OCI-LY7 (cell line): ENCODE measurements at regions not wholly inside any gene's neighbourhood (a gene's known extent, or its start where the extent isn't known, plus 50 kb on each side); places are given as distances from the start of the nearest gene placed in this dataset.

Source experiments
- BruUV-seq: library from RNA; stranded (reverse); fragments of 400-500 nt; replicated peaks from 2 replicates; lab custom pipeline; 2021; lab: Mats Ljungman, UMichigan
- CTCF ChIA-PET: fragments of 300-600 bp; sonication (Branson Sonifier 250); formaldehyde crosslinking; loops from one replicate; lab custom pipeline; 2022; ENCODE audit warnings: antibody characterized with exemption; ENCODE audit not compliant: unreplicated experiment; lab: Charles Lee
- POLR2A ChIA-PET: fragments of 300-600 bp; sonication (Branson Sonifier 250); formaldehyde crosslinking; loops from one replicate; lab custom pipeline; 2022; ENCODE audit warnings: antibody characterized with exemption; lab: Charles Lee
- DNase-seq: peaks from one replicate; pipeline ENCODE4 v3.0.0-alpha.2; 2015; ENCODE audit warnings: low spot score
- H2AFZ ChIP-seq: fragments of 200-600 bp; sonication (generic), shearing (Covaris generic); 2 replicates; pipeline ENCODE4 v1.6.1; 2014; ENCODE audit warnings: mild to moderate bottlenecking, antibody characterized with exemption, low read length, moderate library complexity
- H3K27ac ChIP-seq: fragments of 200-600 bp; sonication (generic); 2 replicates; pipeline ENCODE4 v1.5.1; 2014; ENCODE audit warnings: mixed run types, low read depth, mild to moderate bottlenecking, moderate library complexity, low read length, inconsistent platforms; ENCODE audit not compliant: poor library complexity, severe bottlenecking
- H3K36me3 ChIP-seq: fragments of 200-600 bp; sonication (generic); 2 replicates; pipeline ENCODE4 v1.6.1; 2014; ENCODE audit warnings: mild to moderate bottlenecking, antibody characterized with exemption, low read length, moderate library complexity, mixed read lengths; ENCODE audit not compliant: insufficient read depth
- H3K4me1 ChIP-seq: fragments of 200-600 bp; sonication (generic); 2 replicates; pipeline ENCODE4 v1.5.1; 2014; ENCODE audit warnings: mild to moderate bottlenecking, low read length; ENCODE audit not compliant: insufficient read depth, poor library complexity, severe bottlenecking
- H3K4me2 ChIP-seq: fragments of 200-600 bp; sonication (generic); 2 replicates; pipeline ENCODE4 v1.6.1; 2014; ENCODE audit warnings: mild to moderate bottlenecking, low read length
- H3K4me3 ChIP-seq: fragments of 200-600 bp; sonication (generic); 2 replicates; pipeline ENCODE4 v1.5.1; 2014; ENCODE audit warnings: mild to moderate bottlenecking, low read depth, low read length; ENCODE audit not compliant: poor library complexity, severe bottlenecking
- H3K79me2 ChIP-seq: fragments of 200-600 bp; sonication (generic); 2 replicates; pipeline ENCODE4 v1.6.1; 2016; ENCODE audit warnings: low read depth, mild to moderate bottlenecking, low read length, moderate library complexity, mixed read lengths; ENCODE audit not compliant: insufficient read depth
- H3K9me2 ChIP-seq: fragments of 200-600 bp; sonication (generic); 2 replicates; pipeline ENCODE4 v1.6.1; 2016; ENCODE audit warnings: mild to moderate bottlenecking, low read length, mixed read lengths; ENCODE audit not compliant: insufficient read depth
- H3K9me3 ChIP-seq: fragments of 200-600 bp; sonication (generic); 2 replicates; pipeline ENCODE4 v1.6.1; 2014; ENCODE audit warnings: mild to moderate bottlenecking, mixed run types, low read length, mixed read lengths
- H4K20me1 ChIP-seq: fragments of 200-600 bp; sonication (generic); 2 replicates; pipeline ENCODE4 v1.6.1; 2014; ENCODE audit warnings: mild to moderate bottlenecking, antibody characterized with exemption, low read length, moderate library complexity, mixed read lengths; ENCODE audit not compliant: insufficient read depth
- CTCF ChIP-seq: fragments of 200-600 bp; sonication (generic); conservative IDR thresholded peaks from 2 replicates; pipeline ENCODE4 v1.5.1; 2014; ENCODE audit warnings: mild to moderate bottlenecking, antibody characterized with exemption, low read length, moderate library complexity, mixed read lengths
- EZH2phosphoT487 ChIP-seq: fragments of 200-600 bp; sonication (generic); IDR thresholded peaks from 2 replicates; pipeline ENCODE4 v1.6.1; 2018; ENCODE audit warnings: low read depth, borderline replicate concordance, mild to moderate bottlenecking, mixed run types, antibody characterized with exemption, low read length, moderate library complexity, mixed read lengths
- intact Hi-C: fragments of 100-400 bp; cut with micrococcal nuclease; formaldehyde crosslinking; loops from one replicate; pipeline ENCODE4 v1.10.0; 2022; ENCODE audit not compliant: unreplicated experiment

GRCh38 chr4:8727546-8728510 lies 135.3 kb downstream of the CPZ start:
- peak; percentile 44 for DNase-seq

GRCh38 chr4:8727131-8727530 lies 134.6 kb downstream of the CPZ start:
- no peak overlapping the region for H3K4me2 ChIP-seq
- H3K36me3 ChIP-seq: no peaks in the 10 kb centered on the region
- intact Hi-C loops: no loop called here
- H3K4me1 ChIP-seq: no peaks in the 10 kb centered on the region
- no TSS peak for BruUV-seq
- no peaks in the 10 kb centered on the region for H3K79me2 ChIP-seq
- H2AFZ ChIP-seq: peak overlapping the region; percentile 39; the same call in 1 of the 2 replicates
- TF ChIP-seq CTCF: no peak
- TF ChIP-seq EZH2phosphoT487: no peak
- no peaks in the 10 kb centered on the region for H3K9me2 ChIP-seq
- no peak overlapping the region for H3K27ac ChIP-seq
- ChIA-PET CTCF (no interaction called here), POLR2A (no interaction called here)
- DNase-seq: no peak
- no peaks in the 10 kb centered on the region for H3K9me3 ChIP-seq
- H3K4me3 ChIP-seq: no peak overlapping the region
- no peaks in the 10 kb centered on the region for H4K20me1 ChIP-seq

More at GRCh38 chr4:8727546-8728510, 135.3 kb downstream of the CPZ start:
- H3K27ac ChIP-seq: no peak overlapping the region
- ChIA-PET CTCF (no interaction called here), POLR2A (no interaction called here)
- no peaks in the 10 kb centered on the region for H3K36me3 ChIP-seq
- no peak overlapping the region for H3K4me3 ChIP-seq
- H2AFZ ChIP-seq: peak overlapping the region; percentile 39; the same call in 1 of the 2 replicates
- intact Hi-C loops: no loop called here
- no peaks in the 10 kb centered on the region for H3K9me2 ChIP-seq
- no peak overlapping the region for H3K4me2 ChIP-seq
- BruUV-seq: no TSS peak
- TF ChIP-seq EZH2phosphoT487 (no peak), CTCF (no peak)
- H3K9me3 ChIP-seq: no peaks in the 10 kb centered on the region
- H3K4me1 ChIP-seq: no peaks in the 10 kb centered on the region
- no peaks in the 10 kb centered on the region for H3K79me2 ChIP-seq
- no peaks in the 10 kb centered on the region for H4K20me1 ChIP-seq

GRCh38 chr4:8726344-8726851 lies 133.8 kb downstream of the CPZ start:
- Histone ChIP-seq H3K79me2 (no peaks in the 10 kb centered on the region), H3K4me1 (no peaks in the 10 kb centered on the region), H3K4me2 (no peak overlapping the region), H4K20me1 (no peaks in the 10 kb centered on the region), H3K4me3 (no peak overlapping the region), H2AFZ (no peak overlapping the region), H3K27ac (no peak overlapping the region), H3K36me3 (no peaks in the 10 kb centered on the region), H3K9me3 (no peaks in the 10 kb centered on the region), H3K9me2 (no peaks in the 10 kb centered on the region)
- DNase-seq: no peak
- ChIA-PET POLR2A (no interaction called here), CTCF (no interaction called here)
- TF ChIP-seq CTCF (no peak), EZH2phosphoT487 (no peak)
- intact Hi-C loops: no loop called here
- BruUV-seq: no TSS peak
